ENCODE measurements at regions not wholly inside any gene's neighbourhood (a gene's known extent, or its start where the extent isn't known, plus 50 kb on each side); places are given as distances from the start of the nearest gene placed in this dataset.

- no peak for TF ChIP-seq CTCF (IDR thresholded peaks at IDR 0.05)
- TF ChIP-seq POLR2A (IDR thresholded peaks at IDR 0.05) = no peak
Observed at GRCh38 chr17:77877646-77878355, 80.7 kb upstream of the TNRC6C start.

Data from vagina (tissue), 2 donors.